HepG2 (cell line): ENCODE measurements at regions not wholly inside any gene's neighbourhood (a gene's known extent, or its start where the extent isn't known, plus 50 kb on each side); places are given as distances from the start of the nearest gene placed in this dataset.

Experiments used
- ATAC-seq: fragments of 200-7000 bp; cut with Tn5 transposase; 3 replicates; pipeline ENCODE4 v1.9.1; 2020; ENCODE audit warnings: mild to moderate bottlenecking, moderate library complexity
- BruUV-seq: library from RNA; stranded (reverse); fragments of 400-500 nt; replicated peaks from 2 replicates; lab custom pipeline; 2021; lab: Mats Ljungman, UMichigan
- CTCF ChIA-PET: fragments of 300-600 bp; formaldehyde crosslinking; extraction: SDS; loops from one replicate; lab custom pipeline; 2021; ENCODE audit warnings: low total read pairs, inconsistent platforms, low intra/inter-chr PET ratio; lab: Yijun Ruan, JAX
- POLR2A ChIA-PET: fragments of 350-600 bp; sonication (Branson Sonifier 250); formaldehyde crosslinking; loops from one replicate; lab custom pipeline; 2020; ENCODE audit warnings: antibody characterized with exemption, inconsistent platforms; lab: Yijun Ruan, JAX
- DNase-seq: peaks from one replicate; pipeline ENCODE4 v3.0.0-alpha.2; 2015; ENCODE audit warnings: low spot score
- FAIRE-seq: peaks from 3 replicates; lab custom pipeline; 2011; peaks lifted over from hg19 to GRCh38; lab: Jason Lieb, UNC
- H2AFZ ChIP-seq: one replicate; pipeline ENCODE4 v1.6.1; 2011; ENCODE audit warnings: low read length, inconsistent platforms
- H3K27ac ChIP-seq: fragments of 300-600 bp; 3 replicates; pipeline ENCODE4 v1.8.0; 2011; ENCODE audit warnings: mixed run types, mild to moderate bottlenecking, mixed read lengths, low read length, inconsistent platforms; ENCODE audit not compliant: insufficient read depth; ENCODE audit errors: extremely low read length
- H3K27me3 ChIP-seq, 2 experiments: fragments of 200-600 bp in 1 of 2; 2 replicates in 1 of 2; 3 replicates in 1 of 2; pipeline versions ENCODE4 v1.6.0 to v1.8.0; 2011; ENCODE audit warnings: low read length in 2 of 2, mild to moderate bottlenecking in 2 of 2, moderate library complexity in 2 of 2, inconsistent platforms in 1 of 2; ENCODE audit not compliant: insufficient read depth in 2 of 2, control insufficient read depth in 1 of 2
- H3K36me3 ChIP-seq, 2 experiments: fragments of 200-600 bp in 1 of 2; replicated peaks in 1 of 2; 2 replicates in 1 of 2; 3 replicates in 1 of 2; pipeline versions ENCODE4 v1.5.1 to v1.8.0; 2011; ENCODE audit warnings: low read length in 2 of 2, inconsistent platforms in 1 of 2; ENCODE audit not compliant: insufficient read depth in 2 of 2, control insufficient read depth in 1 of 2
- H3K4me1 ChIP-seq: 2 replicates; pipeline ENCODE4 v1.5.1; 2012; ENCODE audit warnings: low read length, inconsistent platforms; ENCODE audit not compliant: insufficient read depth
- H3K4me2 ChIP-seq: 2 replicates; pipeline ENCODE4 v1.6.0; 2011; ENCODE audit warnings: low read depth, low read length, inconsistent platforms
- H3K4me3 ChIP-seq, 3 experiments: fragments of 200-600 bp in 1 of 3; sonication (generic), shearing (Covaris generic) in 1 of 3; replicated peaks in 1 of 3; 2 replicates each; pipeline ENCODE4 v1.5.1; 2011 to 2016; ENCODE audit warnings: low read length in 3 of 3, inconsistent platforms in 2 of 3, low read depth in 2 of 3, mild to moderate bottlenecking in 2 of 3, control low read depth in 1 of 3, mixed read lengths in 1 of 3; ENCODE audit not compliant: insufficient read depth in 1 of 3
- H3K79me2 ChIP-seq: one replicate; pipeline ENCODE4 v1.6.1; 2011; ENCODE audit warnings: low read length, inconsistent platforms; ENCODE audit not compliant: insufficient read depth
- H3K9ac ChIP-seq: 2 replicates; pipeline ENCODE4 v1.6.0; 2011; ENCODE audit warnings: mild to moderate bottlenecking, low read depth, low read length, inconsistent platforms; ENCODE audit not compliant: insufficient read depth
- H3K9me3 ChIP-seq: 2 replicates; pipeline ENCODE4 v1.5.1; 2012; ENCODE audit warnings: mild to moderate bottlenecking, low read length
- H4K20me1 ChIP-seq: 2 replicates; pipeline ENCODE4 v1.6.0; 2011; ENCODE audit warnings: inconsistent platforms, mild to moderate bottlenecking, low read length, moderate library complexity; ENCODE audit not compliant: insufficient read depth
- ARNTL ChIP-seq: sonication (generic); formaldehyde crosslinking; IDR thresholded peaks from 2 replicates; pipeline ENCODE4 v1.4.0; 2020; ENCODE audit warnings: mild to moderate bottlenecking, missing genetic modification reagents
- MYNN ChIP-seq: sonication (generic); formaldehyde crosslinking; IDR thresholded peaks from 2 replicates; pipeline ENCODE4 v1.4.0; 2020; ENCODE audit warnings: mild to moderate bottlenecking, low read depth, missing genetic modification reagents
- POGZ ChIP-seq: sonication (generic); formaldehyde crosslinking; IDR thresholded peaks from 2 replicates; pipeline ENCODE4 v1.4.0; 2020; ENCODE audit warnings: mild to moderate bottlenecking, missing genetic modification reagents
- SAFB2 ChIP-seq: sonication (generic); formaldehyde crosslinking; IDR thresholded peaks from 2 replicates; pipeline ENCODE4 v1.5.1; 2020; ENCODE audit warnings: missing genetic modification reagents, low read depth, mild to moderate bottlenecking, borderline replicate concordance
- ZNF367 ChIP-seq: sonication (generic); formaldehyde crosslinking; IDR thresholded peaks from 2 replicates; pipeline ENCODE4 v1.4.0; 2020; ENCODE audit warnings: missing genetic modification reagents, borderline replicate concordance
- ZNF652 ChIP-seq: IDR thresholded peaks from 2 replicates; pipeline ENCODE4 v1.6.1; 2016; ENCODE audit warnings: low read depth, borderline replicate concordance
- ZNF879 ChIP-seq: sonication (generic); formaldehyde crosslinking; IDR thresholded peaks from 2 replicates; pipeline ENCODE4 v1.8.1; 2023; ENCODE audit warnings: missing genetic modification reagents
- WGBS: methylation state at CpG from one replicate; pipeline ENCODE4 v1.1.6; 2017; ENCODE audit warnings: low lambda C conversion rate; 5-methylcytosine and 5-hydroxymethylcytosine counted together
- in situ Hi-C: cut with HindIII; loops from 2 replicates; pipeline ENCODE4 v1.10.0; 2017; ENCODE audit warnings: low pct_unique_long_range_greater_than_20kb; ENCODE audit not compliant: extremely low pct_ligation_motif_present
- intact Hi-C: fragments of 100-400 bp; cut with micrococcal nuclease; formaldehyde crosslinking; loops from one replicate; pipeline ENCODE4 v1.10.0; 2022; ENCODE audit not compliant: unreplicated experiment
- TF ChIP-seq, protein P1 (sequence below): IDR thresholded peaks from 2 replicates; pipeline ENCODE4 v1.6.1; 2016; ENCODE audit warnings: low read depth
- TF ChIP-seq, protein P2 (sequence below): sonication (generic); formaldehyde crosslinking; IDR thresholded peaks from 2 replicates; pipeline ENCODE4 v1.9.0; 2021; ENCODE audit warnings: missing genetic modification reagents, borderline replicate concordance
- TF ChIP-seq, protein P3 (sequence below): sonication (generic); formaldehyde crosslinking; IDR thresholded peaks from 2 replicates; pipeline ENCODE4 v1.5.0; 2020; ENCODE audit warnings: mild to moderate bottlenecking, missing genetic modification reagents, borderline replicate concordance

DNA sequence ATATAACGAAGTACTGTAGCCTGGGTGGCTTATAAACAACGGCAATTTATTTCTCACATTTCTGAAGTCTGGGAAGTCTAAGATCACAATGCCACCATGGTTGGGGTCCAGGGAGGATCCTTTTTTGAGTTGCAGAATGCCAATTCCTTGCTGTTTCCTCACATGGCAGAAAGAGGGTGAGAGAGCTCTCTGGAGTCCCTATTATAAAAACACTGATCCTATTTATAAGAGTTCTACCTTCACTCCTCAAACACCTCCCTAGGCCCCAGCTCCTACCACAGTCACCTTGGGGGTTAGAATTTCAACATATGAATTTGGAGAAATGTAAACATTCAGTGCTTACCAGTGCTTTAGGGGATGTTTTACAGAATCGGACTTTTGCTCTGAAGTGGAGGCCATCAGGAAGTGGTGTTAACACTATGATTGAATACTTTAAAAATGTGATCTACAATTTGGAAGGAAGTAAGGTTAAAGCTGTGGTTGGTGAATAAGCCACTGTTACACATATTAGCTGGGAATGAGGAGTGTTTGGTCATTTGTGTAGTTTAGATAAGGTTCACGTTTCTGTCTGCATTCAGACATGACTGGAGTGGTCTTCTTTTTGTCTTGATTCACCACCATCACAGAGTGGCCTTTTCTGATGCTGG is 79.9 kb upstream of the SPTLC3 start:
- intact Hi-C loops = loop anchor here (1.0 to 5.0 kb wide), 2 partner anchors 193 to 858 kb away; partner anchors contain the start of gene NDUFAF5
- Histone ChIP-seq H3K4me2 (peak overlapping the region; percentile 58), H3K79me2 (no peaks in the 10 kb centered on the region), H3K36me3 (no peaks in the 10 kb centered on the region), H3K27ac (peak overlapping the region; percentile 49), H3K9ac (peak overlapping the region; percentile 17; the same call in 1 of the 2 replicates), H2AFZ (peak overlapping the region; percentile 28), H3K9me3 (no peaks in the 10 kb centered on the region), H4K20me1 (no peaks in the 10 kb centered on the region), H3K4me3 (peak overlapping the region in 2 of 3 experiments; percentile 4 to 21; a peak in 2 of 6 replicates), H3K27me3 (no peaks in the 10 kb centered on the region), H3K4me1 (peaks cover 59% of the 10 kb centered on the region)
- POLR2A ChIA-PET = no interaction called here
- in situ Hi-C loops = loop anchor here (5.0 to 25.0 kb wide), 3 partner anchors 38 to 856 kb away; partner anchors contain the start of genes ESF1 and NDUFAF5
- 13% methylated on average over 4 of the region's 4 CpGs for WGBS
- peak; percentile 91 for DNase-seq
- peak; percentile 82 for FAIRE-seq
- peak; percentile 59 for ATAC-seq
- no TSS peak for BruUV-seq
- CTCF ChIA-PET = interaction anchor here (1.1 to 7.3 kb wide), 2 partner anchors 36 to 41 kb away, joined by 4 to 127 read pairs; no protein-coding TSS in a partner anchor
- TF ChIP-seq POGZ = peak; percentile 73; the same call in 1 of the 2 replicates
- TF ChIP-seq, protein P1, sequence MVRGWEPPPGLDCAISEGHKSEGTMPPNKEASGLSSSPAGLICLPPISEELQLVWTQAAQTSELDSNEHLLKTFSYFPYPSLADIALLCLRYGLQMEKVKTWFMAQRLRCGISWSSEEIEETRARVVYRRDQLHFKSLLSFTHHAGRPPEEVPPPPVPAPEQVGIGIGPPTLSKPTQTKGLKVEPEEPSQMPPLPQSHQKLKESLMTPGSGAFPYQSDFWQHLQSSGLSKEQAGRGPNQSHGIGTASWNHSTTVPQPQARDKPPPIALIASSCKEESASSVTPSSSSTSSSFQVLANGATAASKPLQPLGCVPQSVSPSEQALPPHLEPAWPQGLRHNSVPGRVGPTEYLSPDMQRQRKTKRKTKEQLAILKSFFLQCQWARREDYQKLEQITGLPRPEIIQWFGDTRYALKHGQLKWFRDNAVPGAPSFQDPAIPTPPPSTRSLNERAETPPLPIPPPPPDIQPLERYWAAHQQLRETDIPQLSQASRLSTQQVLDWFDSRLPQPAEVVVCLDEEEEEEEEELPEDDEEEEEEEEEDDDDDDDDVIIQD (CRISPR knock-in tag) = peak; percentile 87; the same call in 1 of the 2 replicates
- peak; percentile 30; the same call in 1 of the 2 replicates for TF ChIP-seq ZNF652 (CRISPR knock-in tag)
- 0 out of 2 replicates have a peak, but pooled peaks have one; percentile 58 for TF ChIP-seq SAFB2 (CRISPR knock-in tag)
- TF ChIP-seq ZNF367 (CRISPR knock-in tag) = 0 out of 2 replicates have a peak, but pooled peaks have one; percentile 60
- 0 out of 2 replicates have a peak, but pooled peaks have one; percentile 29 for TF ChIP-seq ZNF879 (CRISPR knock-in tag)
- TF ChIP-seq MYNN = peak; percentile 99
- TF ChIP-seq ARNTL (CRISPR knock-in tag) = 0 out of 2 replicates have a peak, but pooled peaks have one; percentile 21
- TF ChIP-seq, protein P2, sequence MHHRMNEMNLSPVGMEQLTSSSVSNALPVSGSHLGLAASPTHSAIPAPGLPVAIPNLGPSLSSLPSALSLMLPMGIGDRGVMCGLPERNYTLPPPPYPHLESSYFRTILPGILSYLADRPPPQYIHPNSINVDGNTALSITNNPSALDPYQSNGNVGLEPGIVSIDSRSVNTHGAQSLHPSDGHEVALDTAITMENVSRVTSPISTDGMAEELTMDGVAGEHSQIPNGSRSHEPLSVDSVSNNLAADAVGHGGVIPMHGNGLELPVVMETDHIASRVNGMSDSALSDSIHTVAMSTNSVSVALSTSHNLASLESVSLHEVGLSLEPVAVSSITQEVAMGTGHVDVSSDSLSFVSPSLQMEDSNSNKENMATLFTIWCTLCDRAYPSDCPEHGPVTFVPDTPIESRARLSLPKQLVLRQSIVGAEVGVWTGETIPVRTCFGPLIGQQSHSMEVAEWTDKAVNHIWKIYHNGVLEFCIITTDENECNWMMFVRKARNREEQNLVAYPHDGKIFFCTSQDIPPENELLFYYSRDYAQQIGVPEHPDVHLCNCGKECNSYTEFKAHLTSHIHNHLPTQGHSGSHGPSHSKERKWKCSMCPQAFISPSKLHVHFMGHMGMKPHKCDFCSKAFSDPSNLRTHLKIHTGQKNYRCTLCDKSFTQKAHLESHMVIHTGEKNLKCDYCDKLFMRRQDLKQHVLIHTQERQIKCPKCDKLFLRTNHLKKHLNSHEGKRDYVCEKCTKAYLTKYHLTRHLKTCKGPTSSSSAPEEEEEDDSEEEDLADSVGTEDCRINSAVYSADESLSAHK (CRISPR knock-in tag) = no peak
- TF ChIP-seq, protein P3, sequence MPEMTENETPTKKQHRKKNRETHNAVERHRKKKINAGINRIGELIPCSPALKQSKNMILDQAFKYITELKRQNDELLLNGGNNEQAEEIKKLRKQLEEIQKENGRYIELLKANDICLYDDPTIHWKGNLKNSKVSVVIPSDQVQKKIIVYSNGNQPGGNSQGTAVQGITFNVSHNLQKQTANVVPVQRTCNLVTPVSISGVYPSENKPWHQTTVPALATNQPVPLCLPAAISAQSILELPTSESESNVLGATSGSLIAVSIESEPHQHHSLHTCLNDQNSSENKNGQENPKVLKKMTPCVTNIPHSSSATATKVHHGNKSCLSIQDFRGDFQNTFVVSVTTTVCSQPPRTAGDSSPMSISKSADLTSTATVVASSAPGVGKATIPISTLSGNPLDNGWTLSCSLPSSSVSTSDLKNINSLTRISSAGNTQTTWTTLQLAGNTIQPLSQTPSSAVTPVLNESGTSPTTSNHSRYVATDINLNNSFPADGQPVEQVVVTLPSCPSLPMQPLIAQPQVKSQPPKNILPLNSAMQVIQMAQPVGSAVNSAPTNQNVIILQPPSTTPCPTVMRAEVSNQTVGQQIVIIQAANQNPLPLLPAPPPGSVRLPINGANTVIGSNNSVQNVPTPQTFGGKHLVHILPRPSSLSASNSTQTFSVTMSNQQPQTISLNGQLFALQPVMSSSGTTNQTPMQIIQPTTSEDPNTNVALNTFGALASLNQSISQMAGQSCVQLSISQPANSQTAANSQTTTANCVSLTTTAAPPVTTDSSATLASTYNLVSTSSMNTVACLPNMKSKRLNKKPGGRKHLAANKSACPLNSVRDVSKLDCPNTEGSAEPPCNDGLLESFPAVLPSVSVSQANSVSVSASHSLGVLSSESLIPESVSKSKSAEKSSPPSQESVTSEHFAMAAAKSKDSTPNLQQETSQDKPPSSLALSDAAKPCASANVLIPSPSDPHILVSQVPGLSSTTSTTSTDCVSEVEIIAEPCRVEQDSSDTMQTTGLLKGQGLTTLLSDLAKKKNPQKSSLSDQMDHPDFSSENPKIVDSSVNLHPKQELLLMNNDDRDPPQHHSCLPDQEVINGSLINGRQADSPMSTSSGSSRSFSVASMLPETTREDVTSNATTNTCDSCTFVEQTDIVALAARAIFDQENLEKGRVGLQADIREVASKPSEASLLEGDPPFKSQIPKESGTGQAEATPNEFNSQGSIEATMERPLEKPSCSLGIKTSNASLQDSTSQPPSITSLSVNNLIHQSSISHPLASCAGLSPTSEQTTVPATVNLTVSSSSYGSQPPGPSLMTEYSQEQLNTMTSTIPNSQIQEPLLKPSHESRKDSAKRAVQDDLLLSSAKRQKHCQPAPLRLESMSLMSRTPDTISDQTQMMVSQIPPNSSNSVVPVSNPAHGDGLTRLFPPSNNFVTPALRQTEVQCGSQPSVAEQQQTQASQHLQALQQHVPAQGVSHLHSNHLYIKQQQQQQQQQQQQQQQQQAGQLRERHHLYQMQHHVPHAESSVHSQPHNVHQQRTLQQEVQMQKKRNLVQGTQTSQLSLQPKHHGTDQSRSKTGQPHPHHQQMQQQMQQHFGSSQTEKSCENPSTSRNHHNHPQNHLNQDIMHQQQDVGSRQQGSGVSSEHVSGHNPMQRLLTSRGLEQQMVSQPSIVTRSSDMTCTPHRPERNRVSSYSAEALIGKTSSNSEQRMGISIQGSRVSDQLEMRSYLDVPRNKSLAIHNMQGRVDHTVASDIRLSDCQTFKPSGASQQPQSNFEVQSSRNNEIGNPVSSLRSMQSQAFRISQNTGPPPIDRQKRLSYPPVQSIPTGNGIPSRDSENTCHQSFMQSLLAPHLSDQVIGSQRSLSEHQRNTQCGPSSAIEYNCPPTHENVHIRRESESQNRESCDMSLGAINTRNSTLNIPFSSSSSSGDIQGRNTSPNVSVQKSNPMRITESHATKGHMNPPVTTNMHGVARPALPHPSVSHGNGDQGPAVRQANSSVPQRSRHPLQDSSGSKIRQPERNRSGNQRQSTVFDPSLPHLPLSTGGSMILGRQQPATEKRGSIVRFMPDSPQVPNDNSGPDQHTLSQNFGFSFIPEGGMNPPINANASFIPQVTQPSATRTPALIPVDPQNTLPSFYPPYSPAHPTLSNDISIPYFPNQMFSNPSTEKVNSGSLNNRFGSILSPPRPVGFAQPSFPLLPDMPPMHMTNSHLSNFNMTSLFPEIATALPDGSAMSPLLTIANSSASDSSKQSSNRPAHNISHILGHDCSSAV (CRISPR knock-in tag) = no peak
